Nucleus accumbens (tissue), 56 donors: ENCODE measurements at regions not wholly inside any gene's neighbourhood (a gene's known extent, or its start where the extent isn't known, plus 50 kb on each side); places are given as distances from the start of the nearest gene placed in this dataset.
"Not testable (repeated sequence)": the region's sequence is repeated elsewhere in the genome, so short reads cannot be mapped to it uniquely, and the experiment has no call there.

Experiments used
- DNase-seq, 56 donors: peaks; one replicate each; lab custom pipeline; 2025; lab: John Stamatoyannopoulos, UW

- no peak for DNase-seq
These were observed 322.0 kb downstream of the CRPPA start for GRCh38 chr7:16099302-16099849.

GRCh38 chr7:16098585-16099179 lies 322.7 kb downstream of the CRPPA start:
- no peak for DNase-seq

GRCh38 chr7:16098058-16098457 lies 323.3 kb downstream of the CRPPA start:
- DNase-seq: no peak

- no peak for DNase-seq
These were observed 326.0 kb downstream of the CRPPA start for GRCh38 chr7:16095171-16095950.

GRCh38 chr7:16094651-16095050 lies 326.7 kb downstream of the CRPPA start:
- DNase-seq: no peak

GRCh38 chr7:16092711-16093110 lies 328.6 kb downstream of the CRPPA start:
- DNase-seq: no peak

GRCh38 chr7:16091701-16092310 lies 329.5 kb downstream of the CRPPA start:
- DNase-seq: no peak

GRCh38 chr7:16089801-16090200 lies 331.5 kb downstream of the CRPPA start:
- no peak for DNase-seq

- DNase-seq: no peak
These were observed 332.1 kb downstream of the CRPPA start for GRCh38 chr7:16089191-16089590.

GRCh38 chr7:16086743-16087142 lies 334.6 kb downstream of the CRPPA start:
- no peak for DNase-seq

- DNase-seq: not testable (repeated sequence)
These were observed 335.6 kb downstream of the CRPPA start for GRCh38 chr7:16085780-16086179.

GRCh38 chr7:16084875-16085274 lies 336.5 kb downstream of the CRPPA start:
- no peak for DNase-seq

- no peak for DNase-seq
These were observed 337.0 kb downstream of the CRPPA start for GRCh38 chr7:16084370-16084769.

- DNase-seq: no peak
These were observed 337.4 kb downstream of the CRPPA start for GRCh38 chr7:16083931-16084330.

GRCh38 chr7:16080131-16080530 lies 341.2 kb downstream of the CRPPA start:
- no peak for DNase-seq

GRCh38 chr7:16079723-16080122 lies 341.6 kb downstream of the CRPPA start:
- no peak for DNase-seq

- peak in 4 of 56 donors; percentile 1 to 28 (median 11) for DNase-seq
These were observed 343.0 kb downstream of the CRPPA start for GRCh38 chr7:16078076-16078952.

GRCh38 chr7:16071246-16071857 lies 350.0 kb downstream of the CRPPA start:
- peak in 5 of 56 donors; percentile 1 to 28 (median 6) for DNase-seq

- DNase-seq: no peak
These were observed 350.5 kb downstream of the CRPPA start for GRCh38 chr7:16070806-16071205.

- DNase-seq: no peak
These were observed 351.3 kb downstream of the CRPPA start for GRCh38 chr7:16069998-16070397.
